ENCODE measurements at regions not wholly inside any gene's neighbourhood (a gene's known extent, or its start where the extent isn't known, plus 50 kb on each side); places are given as distances from the start of the nearest gene placed in this dataset.

DNA sequence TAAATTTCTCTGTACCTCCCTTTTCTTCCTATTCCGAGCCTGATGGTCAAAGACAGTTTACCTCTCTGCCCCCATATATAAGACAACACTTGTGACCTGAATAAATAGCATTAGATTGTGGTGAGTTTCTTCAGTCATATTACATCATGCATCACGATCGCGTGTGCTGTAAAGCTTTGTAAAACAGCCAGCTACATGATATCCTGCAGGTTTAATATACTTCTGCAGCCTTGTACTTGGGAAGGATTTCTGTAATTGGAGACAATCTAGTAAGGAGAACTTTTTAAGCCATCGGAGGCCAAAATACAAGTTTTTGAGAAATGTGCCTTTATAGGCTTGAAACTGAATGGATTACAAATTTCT lies 711.8 kb upstream of the WWC1 start:
- no peak overlapping the region for H3K4me3 ChIP-seq (ENCODE audit: low read depth, low read length)
- TF ChIP-seq, protein P1, sequence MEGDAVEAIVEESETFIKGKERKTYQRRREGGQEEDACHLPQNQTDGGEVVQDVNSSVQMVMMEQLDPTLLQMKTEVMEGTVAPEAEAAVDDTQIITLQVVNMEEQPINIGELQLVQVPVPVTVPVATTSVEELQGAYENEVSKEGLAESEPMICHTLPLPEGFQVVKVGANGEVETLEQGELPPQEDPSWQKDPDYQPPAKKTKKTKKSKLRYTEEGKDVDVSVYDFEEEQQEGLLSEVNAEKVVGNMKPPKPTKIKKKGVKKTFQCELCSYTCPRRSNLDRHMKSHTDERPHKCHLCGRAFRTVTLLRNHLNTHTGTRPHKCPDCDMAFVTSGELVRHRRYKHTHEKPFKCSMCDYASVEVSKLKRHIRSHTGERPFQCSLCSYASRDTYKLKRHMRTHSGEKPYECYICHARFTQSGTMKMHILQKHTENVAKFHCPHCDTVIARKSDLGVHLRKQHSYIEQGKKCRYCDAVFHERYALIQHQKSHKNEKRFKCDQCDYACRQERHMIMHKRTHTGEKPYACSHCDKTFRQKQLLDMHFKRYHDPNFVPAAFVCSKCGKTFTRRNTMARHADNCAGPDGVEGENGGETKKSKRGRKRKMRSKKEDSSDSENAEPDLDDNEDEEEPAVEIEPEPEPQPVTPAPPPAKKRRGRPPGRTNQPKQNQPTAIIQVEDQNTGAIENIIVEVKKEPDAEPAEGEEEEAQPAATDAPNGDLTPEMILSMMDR (IDR thresholded peaks at IDR 0.05; ENCODE audit: insufficient read depth, low read length, poor library complexity, severe bottlenecking): no peak
- H3K36me3 ChIP-seq (ENCODE audit: control insufficient read depth, insufficient read depth, low read length): no peaks in the 10 kb centered on the region
- no peaks in the 10 kb centered on the region for H3K27me3 ChIP-seq (ENCODE audit: control insufficient read depth, insufficient read depth, low read length)
- DNase-seq (ENCODE audit: low read depth): no peak

DNA sequence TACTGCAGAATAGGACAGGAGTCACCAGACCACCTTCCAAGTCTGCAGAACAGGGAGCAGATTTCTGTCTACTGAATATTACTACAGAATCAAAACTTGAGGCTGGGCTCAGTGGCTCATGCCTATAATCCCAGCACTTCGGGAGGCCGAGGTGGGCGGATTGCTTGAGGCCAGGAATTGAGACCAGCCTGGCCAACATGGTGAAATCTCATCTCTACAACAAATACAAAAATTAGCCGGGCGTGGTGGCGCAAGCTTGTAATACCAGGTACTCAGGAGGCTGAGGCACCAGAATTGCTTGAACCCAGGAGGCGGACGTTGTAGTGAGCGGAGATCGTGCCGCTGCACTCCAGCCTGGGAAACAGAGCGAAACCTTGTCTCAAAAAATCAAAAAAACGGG lies 710.8 kb upstream of the WWC1 start:
- no peak for DNase-seq (ENCODE audit: low read depth)
- TF ChIP-seq, protein P1 (IDR thresholded peaks at IDR 0.05; ENCODE audit: insufficient read depth, low read length, poor library complexity, severe bottlenecking): no peak
- Histone ChIP-seq H3K36me3 (ENCODE audit: control insufficient read depth, insufficient read depth, low read length) (no peaks in the 10 kb centered on the region), H3K4me3 (ENCODE audit: low read depth, low read length) (no peak overlapping the region), H3K27me3 (ENCODE audit: control insufficient read depth, insufficient read depth, low read length) (no peaks in the 10 kb centered on the region)

DNA sequence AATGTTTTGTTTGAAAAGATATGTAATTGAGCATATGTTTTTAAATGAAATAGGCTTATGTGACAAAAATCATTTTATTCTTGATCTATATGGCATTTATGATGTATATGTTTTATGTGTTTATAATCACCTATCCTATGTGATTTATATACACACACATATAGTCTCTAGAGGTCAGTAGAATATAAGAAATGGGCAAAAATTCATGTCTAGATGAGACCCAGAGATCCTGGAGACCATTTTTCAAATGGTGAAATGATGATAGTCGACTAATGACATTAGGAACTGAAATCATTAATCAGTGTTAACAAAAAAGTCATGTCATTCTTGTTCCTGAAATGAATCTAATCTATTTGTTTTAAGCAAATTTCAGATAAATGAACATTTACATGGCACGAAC lies 709.2 kb upstream of the WWC1 start:
- H3K27me3 ChIP-seq (ENCODE audit: control insufficient read depth, insufficient read depth, low read length): no peaks in the 10 kb centered on the region
- H3K4me3 ChIP-seq (ENCODE audit: low read depth, low read length): no peak overlapping the region
- no peaks in the 10 kb centered on the region for H3K36me3 ChIP-seq (ENCODE audit: control insufficient read depth, insufficient read depth, low read length)
- DNase-seq (ENCODE audit: low read depth): no peak
- TF ChIP-seq, protein P1 (IDR thresholded peaks at IDR 0.05; ENCODE audit: insufficient read depth, low read length, poor library complexity, severe bottlenecking): no peak

DNA sequence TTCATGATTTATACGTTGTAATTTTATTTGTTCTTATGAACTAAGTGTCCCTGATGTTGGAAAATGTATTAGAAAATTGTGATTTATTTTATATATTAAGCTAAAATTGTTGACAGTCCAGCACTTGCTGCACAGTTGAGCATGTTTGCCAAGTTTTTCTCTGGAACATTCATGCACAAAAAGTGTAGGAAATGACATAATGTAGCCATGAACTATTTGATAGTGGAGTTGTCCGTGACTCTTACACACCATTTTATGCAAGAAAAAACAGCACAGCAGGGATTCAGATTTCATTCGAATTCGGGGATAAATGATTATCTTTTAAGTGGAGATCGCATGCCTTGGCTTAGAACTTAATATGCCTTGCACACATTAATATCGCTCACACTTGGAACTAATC lies 708.6 kb upstream of the WWC1 start:
- no peaks in the 10 kb centered on the region for H3K27me3 ChIP-seq (ENCODE audit: control insufficient read depth, insufficient read depth, low read length)
- TF ChIP-seq, protein P1 (IDR thresholded peaks at IDR 0.05; ENCODE audit: insufficient read depth, low read length, poor library complexity, severe bottlenecking): no peak
- H3K4me3 ChIP-seq (ENCODE audit: low read depth, low read length): no peak overlapping the region
- no peaks in the 10 kb centered on the region for H3K36me3 ChIP-seq (ENCODE audit: control insufficient read depth, insufficient read depth, low read length)
- DNase-seq (ENCODE audit: low read depth): no peak

DNA sequence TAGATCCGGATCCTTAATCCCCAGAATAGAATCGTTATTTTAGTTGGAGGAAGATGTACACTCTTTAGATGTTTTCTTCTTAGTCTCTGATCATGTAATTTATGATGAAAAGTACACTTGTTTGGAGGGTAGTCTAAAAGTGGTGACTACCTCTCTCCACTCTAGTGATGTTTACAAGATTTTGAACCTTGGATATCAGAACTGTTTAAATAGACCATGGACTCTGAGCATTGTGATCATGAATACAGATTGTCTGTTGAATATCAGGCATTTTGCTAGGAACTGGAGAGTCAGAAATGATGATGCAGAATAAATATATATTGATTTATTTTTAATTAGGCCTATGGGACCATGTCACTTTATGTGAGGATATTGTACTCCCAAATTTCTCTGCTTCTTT lies 706.3 kb upstream of the WWC1 start:
- Histone ChIP-seq H3K4me3 (ENCODE audit: low read depth, low read length) (no peak overlapping the region), H3K27me3 (ENCODE audit: control insufficient read depth, insufficient read depth, low read length) (no peaks in the 10 kb centered on the region), H3K36me3 (ENCODE audit: control insufficient read depth, insufficient read depth, low read length) (no peaks in the 10 kb centered on the region)
- TF ChIP-seq, protein P1 (IDR thresholded peaks at IDR 0.05; ENCODE audit: insufficient read depth, low read length, poor library complexity, severe bottlenecking): no peak
- DNase-seq (ENCODE audit: low read depth): no peak

DNA sequence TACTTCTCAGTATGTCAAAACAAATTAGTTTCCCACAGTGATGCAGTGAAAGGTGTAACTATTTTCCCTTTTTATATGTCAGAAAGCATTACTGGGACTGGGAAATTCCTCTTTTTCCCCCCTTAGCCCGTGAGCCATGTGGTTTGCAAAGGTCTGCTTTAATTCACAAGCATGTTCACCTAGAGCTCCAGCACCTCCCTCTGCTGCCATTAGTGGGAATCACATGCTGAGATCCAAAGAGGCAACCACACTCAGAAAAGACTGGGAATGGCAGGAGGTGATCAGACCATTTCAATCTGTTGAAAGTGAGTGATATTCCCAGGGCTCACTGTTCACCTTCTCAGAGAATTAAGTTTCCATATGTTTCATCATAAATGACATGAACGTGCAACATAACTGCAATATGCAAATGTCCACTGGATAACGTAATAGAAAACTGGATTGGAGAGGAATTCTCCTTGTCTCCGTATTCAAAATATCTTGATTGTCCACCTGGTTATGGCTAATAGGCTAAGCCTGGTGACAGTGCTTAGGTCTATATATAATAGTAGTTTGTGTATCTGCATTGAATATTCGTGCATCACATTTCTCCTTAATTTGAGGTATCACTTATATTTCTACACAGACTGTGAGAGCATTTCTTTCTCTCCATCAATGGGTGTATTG lies 703.5 kb upstream of the WWC1 start:
- TF ChIP-seq, protein P1 (IDR thresholded peaks at IDR 0.05; ENCODE audit: insufficient read depth, low read length, poor library complexity, severe bottlenecking): peak; percentile 76
- no peak overlapping the region for H3K4me3 ChIP-seq (ENCODE audit: low read depth, low read length)
- H3K36me3 ChIP-seq (ENCODE audit: control insufficient read depth, insufficient read depth, low read length): no peaks in the 10 kb centered on the region
- DNase-seq (ENCODE audit: low read depth): no peak
- no peaks in the 10 kb centered on the region for H3K27me3 ChIP-seq (ENCODE audit: control insufficient read depth, insufficient read depth, low read length)

Data from kidney epithelial cell (primary cell).